Kidney (tissue), 13 donors: ENCODE measurements at regions not wholly inside any gene's neighbourhood (a gene's known extent, or its start where the extent isn't known, plus 50 kb on each side); places are given as distances from the start of the nearest gene placed in this dataset.
A peak's percentile ranks its signal among the peaks of the same experiment; 100 is the strongest.

Experiments
- DNase-seq, 5 donors: peaks; one replicate each; pipeline ENCODE4 v3.0.0-alpha.2; 2013 to 2020
- FAIRE-seq: peaks from 2 replicates; lab custom pipeline; 2012; peaks lifted over from hg19 to GRCh38; lab: Jason Lieb, UNC
- H3K27ac ChIP-seq, 2 donors: one replicate each; pipeline ENCODE4 v1.7.0; 2013; ENCODE audit warnings: low read depth in 2 of 2, low read length in 2 of 2, inconsistent platforms in 1 of 2
- H3K27me3 ChIP-seq: one replicate; pipeline ENCODE4 v1.7.1; 2013; ENCODE audit warnings: low read length, inconsistent platforms; ENCODE audit not compliant: control insufficient read depth, insufficient read depth
- H3K36me3 ChIP-seq, 3 donors: one replicate each; pipeline versions ENCODE4 v1.7.0 to v1.7.1; 2013; ENCODE audit warnings: low read length in 3 of 3, control low read depth in 1 of 3, inconsistent platforms in 1 of 3; ENCODE audit not compliant: insufficient read depth in 3 of 3, control insufficient read depth in 2 of 3
- H3K4me1 ChIP-seq, 3 donors: one replicate each; pipeline versions ENCODE4 v1.7.0 to v1.7.1; 2013; ENCODE audit warnings: low read length in 3 of 3, inconsistent platforms in 1 of 3, low read depth in 1 of 3; ENCODE audit not compliant: control insufficient read depth in 2 of 3, insufficient read depth in 2 of 3
- H3K4me3 ChIP-seq, 3 donors: one replicate each; pipeline versions ENCODE4 v1.7.0 to v1.8.1; 2013; ENCODE audit warnings: low read length in 3 of 3, control low read depth in 1 of 3, inconsistent platforms in 1 of 3
- H3K9ac ChIP-seq, 3 donors: one replicate each; pipeline versions ENCODE4 v1.7.0 to v1.7.1; 2013; ENCODE audit warnings: low read length in 3 of 3, control low read depth in 1 of 3, inconsistent platforms in 1 of 3
- H3K9me3 ChIP-seq, 3 donors: one replicate each; pipeline versions ENCODE4 v1.7.0 to v1.7.1; 2013; ENCODE audit warnings: low read length in 3 of 3, control low read depth in 1 of 3, inconsistent platforms in 1 of 3; ENCODE audit not compliant: control insufficient read depth in 2 of 3, insufficient read depth in 1 of 3
- intact Hi-C: fragments of 100-400 bp; cut with DNase I; formaldehyde crosslinking; loops from one replicate; pipeline ENCODE4 v1.11.1; 2022
- TF ChIP-seq, protein P1 (sequence below): IDR thresholded peaks from 3 replicates; pipeline ENCODE4 v1.5.1; 2012; ENCODE audit warnings: mild to moderate bottlenecking, moderate library complexity, borderline replicate concordance; ENCODE audit not compliant: insufficient read depth; ENCODE audit errors: extremely low read depth
- donor health status: control.
- donor health status: control.
- donor health status: control.
- donor health status: control.
- donor health status: control.
- donor health status: DM: yes; HTN: yes; CAD: no.
- donor health status: Normal renal cell carcinoma (clear cell type).

DNA sequence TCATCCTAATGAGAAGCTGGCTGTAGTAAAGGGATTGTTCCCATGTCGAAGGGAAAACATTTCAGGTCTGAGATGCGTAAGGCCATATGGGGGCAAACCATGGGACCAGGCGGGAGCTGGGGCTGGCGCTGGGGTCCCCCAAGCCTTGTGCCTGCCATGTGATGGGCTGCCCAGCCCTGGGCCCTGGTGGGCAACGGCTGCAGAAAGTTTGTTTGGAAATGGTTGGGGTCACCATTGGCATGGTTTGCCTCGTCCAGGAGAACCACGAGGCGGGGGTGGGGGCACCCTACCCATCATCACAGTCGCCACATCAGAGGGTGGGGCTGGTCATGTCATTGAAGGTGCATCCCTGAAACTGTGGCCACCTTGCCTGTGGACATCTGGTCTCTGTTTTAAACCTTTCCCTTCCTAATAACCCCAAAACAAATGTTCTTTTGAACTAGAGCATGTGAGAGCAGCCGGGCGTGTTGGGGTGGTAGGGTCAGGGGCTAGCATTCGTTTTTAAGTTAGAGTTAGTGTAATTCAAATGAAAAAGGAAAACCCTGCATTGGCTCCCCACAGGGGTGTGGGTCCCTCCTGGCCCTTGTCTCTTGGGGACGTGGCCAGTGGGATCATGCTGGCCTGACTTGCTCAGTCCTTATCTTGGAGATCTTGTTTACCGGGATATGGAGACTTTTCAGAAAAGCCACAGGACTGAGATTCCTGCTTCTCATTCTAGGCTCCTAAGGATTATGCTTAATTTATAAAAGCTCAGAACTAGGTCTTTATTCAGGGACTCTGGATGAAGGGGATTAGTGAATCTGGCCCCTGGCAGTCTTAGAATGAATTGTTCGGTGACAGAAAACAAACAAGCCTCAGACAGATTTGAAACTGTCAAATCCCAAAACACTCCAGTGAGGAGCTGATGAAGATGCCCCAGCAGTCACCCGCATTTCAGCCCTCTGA lies 98.5 kb downstream of the CTTN start:
- Histone ChIP-seq H3K27ac (no peak overlapping the region), H3K27me3 (no peaks in the 10 kb centered on the region), H3K9me3 (no peaks in the 10 kb centered on the region), H3K4me1 (no peaks in the 10 kb centered on the region), H3K4me3 (no peak overlapping the region), H3K9ac (no peak overlapping the region), H3K36me3 (no peaks in the 10 kb centered on the region)
- DNase-seq, result peak in 2 of 5 donors; percentile 22 to 35
- TF ChIP-seq, protein P1, sequence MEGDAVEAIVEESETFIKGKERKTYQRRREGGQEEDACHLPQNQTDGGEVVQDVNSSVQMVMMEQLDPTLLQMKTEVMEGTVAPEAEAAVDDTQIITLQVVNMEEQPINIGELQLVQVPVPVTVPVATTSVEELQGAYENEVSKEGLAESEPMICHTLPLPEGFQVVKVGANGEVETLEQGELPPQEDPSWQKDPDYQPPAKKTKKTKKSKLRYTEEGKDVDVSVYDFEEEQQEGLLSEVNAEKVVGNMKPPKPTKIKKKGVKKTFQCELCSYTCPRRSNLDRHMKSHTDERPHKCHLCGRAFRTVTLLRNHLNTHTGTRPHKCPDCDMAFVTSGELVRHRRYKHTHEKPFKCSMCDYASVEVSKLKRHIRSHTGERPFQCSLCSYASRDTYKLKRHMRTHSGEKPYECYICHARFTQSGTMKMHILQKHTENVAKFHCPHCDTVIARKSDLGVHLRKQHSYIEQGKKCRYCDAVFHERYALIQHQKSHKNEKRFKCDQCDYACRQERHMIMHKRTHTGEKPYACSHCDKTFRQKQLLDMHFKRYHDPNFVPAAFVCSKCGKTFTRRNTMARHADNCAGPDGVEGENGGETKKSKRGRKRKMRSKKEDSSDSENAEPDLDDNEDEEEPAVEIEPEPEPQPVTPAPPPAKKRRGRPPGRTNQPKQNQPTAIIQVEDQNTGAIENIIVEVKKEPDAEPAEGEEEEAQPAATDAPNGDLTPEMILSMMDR, result no peak
- intact Hi-C loops, result no loop called here
- no peak for FAIRE-seq

DNA sequence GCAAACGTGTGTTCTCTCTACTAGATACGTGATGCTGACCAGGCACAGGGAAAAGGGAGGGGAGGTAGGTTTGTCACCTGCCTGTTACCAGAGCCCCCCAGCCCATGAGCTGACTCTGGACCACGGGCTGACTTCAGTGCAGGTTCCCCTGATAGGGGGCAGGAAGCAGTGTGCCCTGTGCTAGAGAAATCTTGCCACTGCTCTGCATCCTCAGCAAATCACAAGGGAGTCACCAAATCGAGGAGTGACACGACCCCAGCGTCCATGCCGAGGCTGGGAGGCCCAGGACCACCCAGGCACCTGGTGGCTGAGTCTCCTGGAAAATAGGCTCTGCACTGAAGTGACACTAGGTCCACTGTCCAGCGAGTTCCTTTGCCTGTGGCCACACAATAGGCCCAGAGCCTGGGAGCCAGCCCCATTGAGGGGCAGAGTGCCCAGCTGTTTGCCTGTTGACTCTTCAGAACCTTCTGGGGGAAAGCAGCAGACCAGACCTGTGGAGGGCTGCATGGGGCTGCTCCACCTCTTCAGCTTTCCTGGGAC lies 99.3 kb downstream of the CTTN start:
- no peak for FAIRE-seq

DNA sequence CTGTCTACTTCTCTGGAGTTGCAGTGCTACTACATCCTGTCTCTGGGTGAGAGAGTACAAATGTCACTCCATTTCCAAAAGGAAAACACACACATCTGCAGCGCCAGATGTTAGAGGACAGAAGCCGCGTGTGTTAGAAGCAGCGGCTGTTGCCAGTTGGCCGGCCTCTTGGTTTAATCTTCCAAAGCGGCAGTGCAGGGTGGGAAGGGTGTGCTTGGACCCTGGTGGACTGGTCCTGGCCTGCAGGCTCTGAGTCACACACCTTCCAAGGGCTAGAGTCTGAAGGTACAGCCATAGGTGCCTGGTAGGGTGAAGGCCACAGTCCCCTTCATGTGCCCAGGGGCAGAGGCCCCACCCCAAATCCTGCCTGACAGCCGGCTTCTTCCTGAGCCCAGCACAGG lies 99.8 kb downstream of the CTTN start:
- DNase-seq (peak in 3 of 5 donors; percentile 26 to 70 (median 39)), FAIRE-seq (no peak)
- Histone ChIP-seq H3K36me3 (no peaks in the 10 kb centered on the region), H3K9ac (no peak overlapping the region), H3K9me3 (no peaks in the 10 kb centered on the region), H3K4me1 (no peaks in the 10 kb centered on the region), H3K4me3 (no peak overlapping the region), H3K27me3 (no peaks in the 10 kb centered on the region), H3K27ac (no peak overlapping the region)
- intact Hi-C loops, result no loop called here
- TF ChIP-seq, protein P1, result no peak

More for the DNA sequence above, 99.3 kb downstream of the CTTN start:
- H3K4me3 ChIP-seq, result no peak overlapping the region
- intact Hi-C loops, result no loop called here
- peak in 1 of 5 donors; percentile 30 for DNase-seq
- H3K27me3 ChIP-seq, result no peaks in the 10 kb centered on the region
- H3K36me3 ChIP-seq, result no peaks in the 10 kb centered on the region
- no peaks in the 10 kb centered on the region for H3K9me3 ChIP-seq
- H3K27ac ChIP-seq, result no peak overlapping the region
- TF ChIP-seq, protein P1, result no peak
- no peaks in the 10 kb centered on the region for H3K4me1 ChIP-seq
- H3K9ac ChIP-seq, result no peak overlapping the region
